ENCODE measurements at regions not wholly inside any gene's neighbourhood (a gene's known extent, or its start where the extent isn't known, plus 50 kb on each side); places are given as distances from the start of the nearest gene placed in this dataset.

DNA sequence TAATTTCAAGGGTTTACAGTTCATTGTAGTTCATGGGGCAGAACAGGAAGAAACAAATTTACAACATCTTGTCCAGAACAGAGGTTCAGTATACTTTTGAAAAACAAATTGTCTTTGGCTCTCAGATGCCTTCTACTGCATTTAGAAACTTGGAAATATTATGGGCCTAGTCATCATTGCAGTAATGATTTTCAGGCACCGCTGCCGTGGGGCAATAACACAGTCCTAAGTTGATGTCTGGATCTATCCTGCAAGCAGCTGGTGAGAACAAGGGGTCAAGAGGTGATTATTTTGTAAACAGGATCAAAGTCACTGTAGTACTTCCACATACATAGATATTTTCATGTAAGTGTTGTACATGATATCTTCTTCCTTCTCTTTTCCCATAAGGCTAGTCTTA, 82.5 kb upstream of the CAST start:
- TF ChIP-seq, protein P1, sequence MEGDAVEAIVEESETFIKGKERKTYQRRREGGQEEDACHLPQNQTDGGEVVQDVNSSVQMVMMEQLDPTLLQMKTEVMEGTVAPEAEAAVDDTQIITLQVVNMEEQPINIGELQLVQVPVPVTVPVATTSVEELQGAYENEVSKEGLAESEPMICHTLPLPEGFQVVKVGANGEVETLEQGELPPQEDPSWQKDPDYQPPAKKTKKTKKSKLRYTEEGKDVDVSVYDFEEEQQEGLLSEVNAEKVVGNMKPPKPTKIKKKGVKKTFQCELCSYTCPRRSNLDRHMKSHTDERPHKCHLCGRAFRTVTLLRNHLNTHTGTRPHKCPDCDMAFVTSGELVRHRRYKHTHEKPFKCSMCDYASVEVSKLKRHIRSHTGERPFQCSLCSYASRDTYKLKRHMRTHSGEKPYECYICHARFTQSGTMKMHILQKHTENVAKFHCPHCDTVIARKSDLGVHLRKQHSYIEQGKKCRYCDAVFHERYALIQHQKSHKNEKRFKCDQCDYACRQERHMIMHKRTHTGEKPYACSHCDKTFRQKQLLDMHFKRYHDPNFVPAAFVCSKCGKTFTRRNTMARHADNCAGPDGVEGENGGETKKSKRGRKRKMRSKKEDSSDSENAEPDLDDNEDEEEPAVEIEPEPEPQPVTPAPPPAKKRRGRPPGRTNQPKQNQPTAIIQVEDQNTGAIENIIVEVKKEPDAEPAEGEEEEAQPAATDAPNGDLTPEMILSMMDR (IDR thresholded peaks at IDR 0.05): no peak
- TF ChIP-seq POLR2A (IDR thresholded peaks at IDR 0.05): no peak
- TF ChIP-seq EP300 (IDR thresholded peaks at IDR 0.05): no peak

All from tibial nerve (tissue), 4 donors.